SK-N-SH (cell line): ENCODE measurements at regions not wholly inside any gene's neighbourhood (a gene's known extent, or its start where the extent isn't known, plus 50 kb on each side); places are given as distances from the start of the nearest gene placed in this dataset.

Experiments used
- CTCF ChIP-seq: fragments of 200-600 bp; sonication (generic); IDR thresholded peaks from 2 replicates; pipeline ENCODE4 v1.6.1; 2017; ENCODE audit warnings: antibody characterized with exemption, mild to moderate bottlenecking, moderate library complexity
- EP300 ChIP-seq, 2 experiments: IDR thresholded peaks; 2 replicates each; pipeline versions ENCODE4 v1.4.0 to v1.6.1; 2012; ENCODE audit warnings: borderline replicate concordance in 1 of 2, low read depth in 1 of 2, low read length in 1 of 2
- FOXM1 ChIP-seq: IDR thresholded peaks from 2 replicates; pipeline ENCODE4 v1.4.0; 2012; ENCODE audit warnings: low read depth, mild to moderate bottlenecking
- JUND ChIP-seq: IDR thresholded peaks from 2 replicates; pipeline ENCODE4 v1.4.0; 2012
- MXI1 ChIP-seq: IDR thresholded peaks from 2 replicates; pipeline ENCODE4 v1.6.1; 2012; ENCODE audit warnings: mild to moderate bottlenecking, low read depth, low read length, improper control_type of control experiment
- PBX3 ChIP-seq: IDR thresholded peaks from 2 replicates; pipeline ENCODE4; 2012
- SMC3 ChIP-seq: IDR thresholded peaks from 2 replicates; pipeline ENCODE4 v1.6.1; 2012; ENCODE audit warnings: low read depth, low read length, improper control_type of control experiment
- TF ChIP-seq, protein P1 (sequence below): IDR thresholded peaks from 2 replicates; pipeline ENCODE4 v1.4.0; 2012; ENCODE audit warnings: low read depth, borderline replicate concordance
- TF ChIP-seq, protein P2 (sequence below): IDR thresholded peaks from 2 replicates; pipeline ENCODE4 v1.4.0; 2012; ENCODE audit warnings: low read depth

DNA sequence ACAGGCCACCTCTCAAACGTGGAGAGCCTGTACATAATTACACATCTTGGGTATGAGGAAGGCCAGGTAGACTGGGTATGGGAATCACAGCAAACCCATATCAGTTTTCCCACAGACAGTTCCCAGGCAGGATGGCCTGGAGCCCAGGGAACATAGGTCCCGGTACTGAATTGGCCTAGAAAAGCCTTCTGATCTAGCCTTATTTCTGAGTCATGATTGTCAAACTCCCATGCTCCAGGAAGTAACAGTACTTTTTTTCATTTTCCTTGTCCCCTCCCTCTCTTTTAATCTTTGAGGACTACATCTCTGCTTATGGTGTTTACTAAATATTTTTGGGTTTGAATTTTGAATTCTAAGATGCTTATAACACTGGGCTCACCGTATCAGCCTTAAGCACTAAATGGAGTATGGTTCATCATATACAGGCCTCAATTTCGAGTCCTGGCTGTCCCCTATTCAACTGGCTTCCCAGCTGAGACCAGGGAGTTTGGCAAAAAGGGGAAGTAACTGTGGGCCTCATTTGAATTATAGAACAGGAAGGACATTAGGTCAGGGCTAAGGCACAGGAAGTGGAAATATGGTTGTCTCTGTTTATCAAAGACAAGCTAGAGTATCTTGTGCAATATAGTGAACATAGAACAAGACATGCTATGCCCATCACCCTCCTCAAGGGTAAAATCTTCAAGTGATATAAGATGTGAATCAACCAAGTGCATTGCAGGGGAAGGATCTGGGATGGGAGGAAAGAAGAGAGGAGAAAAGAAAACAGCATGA, 494.6 kb downstream of the NTRK3 start:
- TF ChIP-seq FOXM1 (no peak), CTCF (no peak), MXI1 (no peak), EP300 (IDR thresholded peaks at IDR 0.05; ENCODE audit: borderline replicate concordance in 1 of 2, low read depth in 1 of 2, low read length in 1 of 2) (no peak), SMC3 (no peak), PBX3 (no peak), JUND (no peak)
- TF ChIP-seq, protein P1, sequence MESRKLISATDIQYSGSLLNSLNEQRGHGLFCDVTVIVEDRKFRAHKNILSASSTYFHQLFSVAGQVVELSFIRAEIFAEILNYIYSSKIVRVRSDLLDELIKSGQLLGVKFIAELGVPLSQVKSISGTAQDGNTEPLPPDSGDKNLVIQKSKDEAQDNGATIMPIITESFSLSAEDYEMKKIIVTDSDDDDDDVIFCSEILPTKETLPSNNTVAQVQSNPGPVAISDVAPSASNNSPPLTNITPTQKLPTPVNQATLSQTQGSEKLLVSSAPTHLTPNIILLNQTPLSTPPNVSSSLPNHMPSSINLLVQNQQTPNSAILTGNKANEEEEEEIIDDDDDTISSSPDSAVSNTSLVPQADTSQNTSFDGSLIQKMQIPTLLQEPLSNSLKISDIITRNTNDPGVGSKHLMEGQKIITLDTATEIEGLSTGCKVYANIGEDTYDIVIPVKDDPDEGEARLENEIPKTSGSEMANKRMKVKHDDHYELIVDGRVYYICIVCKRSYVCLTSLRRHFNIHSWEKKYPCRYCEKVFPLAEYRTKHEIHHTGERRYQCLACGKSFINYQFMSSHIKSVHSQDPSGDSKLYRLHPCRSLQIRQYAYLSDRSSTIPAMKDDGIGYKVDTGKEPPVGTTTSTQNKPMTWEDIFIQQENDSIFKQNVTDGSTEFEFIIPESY: no peak
- TF ChIP-seq, protein P2, sequence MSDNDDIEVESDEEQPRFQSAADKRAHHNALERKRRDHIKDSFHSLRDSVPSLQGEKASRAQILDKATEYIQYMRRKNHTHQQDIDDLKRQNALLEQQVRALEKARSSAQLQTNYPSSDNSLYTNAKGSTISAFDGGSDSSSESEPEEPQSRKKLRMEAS: no peak
